MM.1S (cell line): ENCODE measurements at regions not wholly inside any gene's neighbourhood (a gene's known extent, or its start where the extent isn't known, plus 50 kb on each side); places are given as distances from the start of the nearest gene placed in this dataset.

Experiments
- EZH2 ChIP-seq: fragments of 300-600 bp; sonication (generic); optimal IDR thresholded peaks from 2 replicates; pipeline ENCODE3; 2017; ENCODE audit warnings: low read depth, mild to moderate bottlenecking, antibody characterized with exemption, low read length, mixed read lengths
- TF ChIP-seq, protein P1 (sequence below): fragments of 300-600 bp; sonication (generic); IDR thresholded peaks from 2 replicates; pipeline ENCODE4 v1.5.1; 2016; ENCODE audit warnings: antibody characterized with exemption, low read length, mixed read lengths

DNA sequence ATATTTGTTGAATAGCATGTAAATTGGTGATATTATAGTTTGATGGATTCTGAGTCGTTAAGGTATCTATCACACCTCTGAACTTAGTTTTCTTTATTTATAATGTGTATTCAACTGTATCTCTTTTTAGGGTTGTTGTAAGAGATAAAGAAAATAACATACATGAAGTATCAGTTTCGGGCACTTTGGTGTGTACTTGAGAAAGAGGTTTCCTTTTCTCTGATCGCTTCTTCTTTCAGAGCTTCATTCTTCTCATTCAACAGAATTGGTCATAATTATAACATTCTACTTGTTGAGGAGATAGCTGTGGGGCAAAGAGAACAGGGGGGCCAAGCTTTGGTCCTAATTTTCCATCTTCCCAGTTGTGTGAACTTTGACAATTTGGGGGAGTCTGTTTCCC, 508.0 kb downstream of the PLPP3 start:
- TF ChIP-seq, protein P1, sequence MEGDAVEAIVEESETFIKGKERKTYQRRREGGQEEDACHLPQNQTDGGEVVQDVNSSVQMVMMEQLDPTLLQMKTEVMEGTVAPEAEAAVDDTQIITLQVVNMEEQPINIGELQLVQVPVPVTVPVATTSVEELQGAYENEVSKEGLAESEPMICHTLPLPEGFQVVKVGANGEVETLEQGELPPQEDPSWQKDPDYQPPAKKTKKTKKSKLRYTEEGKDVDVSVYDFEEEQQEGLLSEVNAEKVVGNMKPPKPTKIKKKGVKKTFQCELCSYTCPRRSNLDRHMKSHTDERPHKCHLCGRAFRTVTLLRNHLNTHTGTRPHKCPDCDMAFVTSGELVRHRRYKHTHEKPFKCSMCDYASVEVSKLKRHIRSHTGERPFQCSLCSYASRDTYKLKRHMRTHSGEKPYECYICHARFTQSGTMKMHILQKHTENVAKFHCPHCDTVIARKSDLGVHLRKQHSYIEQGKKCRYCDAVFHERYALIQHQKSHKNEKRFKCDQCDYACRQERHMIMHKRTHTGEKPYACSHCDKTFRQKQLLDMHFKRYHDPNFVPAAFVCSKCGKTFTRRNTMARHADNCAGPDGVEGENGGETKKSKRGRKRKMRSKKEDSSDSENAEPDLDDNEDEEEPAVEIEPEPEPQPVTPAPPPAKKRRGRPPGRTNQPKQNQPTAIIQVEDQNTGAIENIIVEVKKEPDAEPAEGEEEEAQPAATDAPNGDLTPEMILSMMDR, result no peak
- no peak for TF ChIP-seq EZH2
